Dermis microvascular lymphatic vessel endothelial cell (primary cell): ENCODE measurements at regions not wholly inside any gene's neighbourhood (a gene's known extent, or its start where the extent isn't known, plus 50 kb on each side); places are given as distances from the start of the nearest gene placed in this dataset.
"Not testable (repeated sequence)": the region's sequence is repeated elsewhere in the genome, so short reads cannot be mapped to it uniquely, and the experiment has no call there.

ENCODE experiments used
- DNase-seq, 2 donors: peaks; one replicate each; pipeline versions ENCODE4 v3.0.0 to v3.0.0-alpha.2; 2010; ENCODE audit warnings: low read depth in 2 of 2

DNA sequence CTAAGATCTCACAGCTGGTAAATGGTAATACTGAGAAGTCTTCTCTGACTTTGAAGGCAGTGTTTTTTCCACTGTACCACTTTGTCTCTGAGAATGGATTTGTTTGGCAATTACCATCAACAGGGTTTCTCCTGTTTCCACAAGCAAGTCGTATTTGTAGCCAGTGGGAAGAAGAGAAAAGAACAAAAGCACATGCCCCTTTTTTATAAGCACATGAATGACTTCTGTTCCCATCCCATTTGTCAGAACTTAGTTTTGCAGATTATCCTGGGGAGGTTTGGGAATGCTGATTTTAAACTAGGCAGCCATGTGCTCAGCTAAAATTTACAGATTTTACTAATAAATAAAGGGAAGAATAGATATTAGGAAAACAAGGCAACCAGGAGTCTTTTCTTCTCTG is 92.9 kb upstream of the ZSWIM2 start:
- DNase-seq, result no peak

DNA sequence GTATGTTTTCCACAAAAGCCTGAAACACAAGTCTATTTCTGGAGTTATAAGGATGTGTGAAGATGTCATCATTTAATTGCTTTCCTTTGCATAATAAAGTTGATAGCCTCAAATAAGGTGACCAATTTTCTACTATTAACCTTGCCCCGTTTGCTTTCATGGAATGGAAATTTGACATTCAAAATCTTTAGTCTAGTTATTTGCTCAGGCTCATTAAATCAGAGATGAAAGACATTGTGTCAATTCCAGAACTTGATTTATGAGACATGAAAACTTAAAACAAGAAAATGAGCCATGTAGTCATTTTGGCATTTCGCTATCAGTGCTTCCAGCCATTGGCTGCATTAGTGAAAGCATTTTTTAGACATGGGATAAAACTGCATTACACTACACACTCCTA is 91.5 kb upstream of the ZSWIM2 start:
- DNase-seq, result no peak

DNA sequence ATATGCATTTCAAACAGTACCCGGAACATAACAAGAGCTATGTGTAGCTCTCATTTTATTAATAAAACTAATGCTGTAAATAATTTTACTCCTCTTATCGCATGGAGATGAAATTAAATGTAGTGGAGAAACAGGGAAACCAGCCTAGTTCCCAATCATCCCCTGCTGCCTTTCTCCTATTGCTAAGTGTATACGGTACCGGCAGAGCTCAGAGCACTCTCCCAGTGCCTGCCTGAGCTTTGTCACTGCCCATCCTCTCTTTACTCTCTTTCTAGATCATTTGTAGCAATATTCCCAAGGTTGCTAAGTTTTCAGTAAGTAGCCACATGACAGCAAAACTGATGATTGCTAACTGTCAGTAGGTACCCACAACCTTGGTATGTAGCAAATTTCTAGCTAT is 85.5 kb upstream of the ZSWIM2 start:
- DNase-seq, result no peak

- no peak for DNase-seq
These were observed 78.9 kb upstream of the ZSWIM2 start for GRCh38 chr2:186927867-186928191.

DNA sequence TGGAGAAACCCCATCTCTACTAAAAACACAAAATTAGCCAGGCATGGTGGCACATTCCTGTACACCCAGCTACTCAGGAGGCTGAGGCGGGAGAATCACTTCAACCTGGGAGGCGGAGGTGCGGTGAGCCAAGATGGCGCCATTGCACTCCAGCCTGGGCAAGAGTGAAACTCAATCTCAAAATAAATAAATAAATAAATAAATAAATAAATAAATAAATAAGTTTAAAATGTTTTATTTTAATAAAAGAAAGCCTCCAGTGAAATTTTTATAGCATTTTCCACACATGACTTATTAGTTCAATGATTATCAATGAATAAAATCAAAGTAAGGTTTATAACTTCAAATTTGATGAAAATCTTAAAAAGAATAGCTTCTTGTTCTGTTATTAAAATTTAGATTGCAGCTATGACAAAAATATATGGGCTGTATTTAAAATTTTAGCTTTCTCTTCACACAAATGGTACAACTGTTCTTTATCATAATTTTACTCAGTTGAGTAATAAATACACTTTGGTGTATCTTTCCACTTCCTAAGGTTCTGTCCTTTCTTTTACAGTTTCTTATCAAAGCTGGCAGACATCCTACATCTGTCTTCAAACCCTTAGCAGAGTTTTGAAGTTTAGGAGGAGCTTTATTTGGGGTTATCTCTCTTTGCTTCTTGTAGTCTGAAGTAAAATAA is 78.4 kb upstream of the ZSWIM2 start:
- DNase-seq, result peak in 1 of 2 donors; percentile 8

DNA sequence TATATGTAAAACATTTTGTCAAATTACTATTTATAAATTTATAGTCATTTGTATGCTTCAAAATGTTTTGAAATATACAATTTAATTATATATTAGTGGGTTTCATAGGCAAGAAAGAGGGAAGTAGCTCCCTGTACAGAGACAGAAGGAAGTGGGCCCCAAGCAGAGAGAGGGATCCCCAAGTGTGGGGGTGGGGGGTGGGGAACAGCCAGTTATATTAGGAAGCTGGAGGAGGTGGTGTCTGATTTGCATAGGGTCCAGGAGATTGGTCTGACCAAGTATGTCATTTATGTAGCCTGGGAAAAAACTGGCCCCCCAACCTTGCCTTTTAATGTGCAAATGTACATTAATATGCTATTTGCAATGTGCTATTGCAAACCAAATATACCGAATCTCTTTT is 76.5 kb upstream of the ZSWIM2 start:
- DNase-seq, result no peak

- not testable (repeated sequence) for DNase-seq
These were observed 73.3 kb upstream of the ZSWIM2 start for GRCh38 chr2:186922316-186922715.

DNA sequence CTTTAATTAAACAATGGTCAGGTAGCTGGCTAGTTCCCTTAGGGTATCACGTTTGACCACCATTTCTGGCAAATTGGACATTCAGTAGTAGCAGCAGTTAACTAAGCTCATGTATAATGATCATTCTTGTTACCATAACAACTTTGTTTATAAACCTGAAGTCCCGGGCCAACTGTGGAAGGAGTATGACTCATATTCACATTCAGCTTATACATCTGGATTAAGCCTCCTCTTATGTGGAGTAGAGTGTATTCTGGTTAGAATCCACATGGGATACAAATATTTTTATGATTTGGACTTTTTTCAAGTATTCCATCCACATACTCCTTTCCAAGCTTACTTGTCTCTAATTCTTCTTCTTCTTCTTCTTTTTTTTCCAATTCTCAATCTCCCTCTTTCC is 70.3 kb upstream of the ZSWIM2 start:
- peak; percentile 16 to 83 for DNase-seq

DNA sequence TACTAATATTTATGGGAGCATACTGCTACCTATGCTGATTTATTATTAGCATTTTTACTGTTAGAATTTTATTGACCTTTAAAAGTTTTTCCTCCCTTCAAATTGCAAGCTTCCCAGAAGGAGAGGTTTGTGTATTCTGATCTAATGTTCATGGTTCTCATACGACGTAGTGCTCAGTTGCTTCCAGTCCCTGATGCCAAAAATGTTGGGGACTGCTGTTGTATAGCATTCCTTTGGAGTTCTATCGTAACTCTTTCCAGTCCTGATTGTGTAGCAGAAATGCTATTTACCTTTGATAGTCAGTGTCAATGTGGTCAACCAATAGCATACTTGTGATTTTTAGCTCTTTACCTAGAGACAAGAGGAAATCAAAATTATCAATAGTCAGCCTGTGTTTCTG is 69.5 kb upstream of the ZSWIM2 start:
- no peak for DNase-seq

DNA sequence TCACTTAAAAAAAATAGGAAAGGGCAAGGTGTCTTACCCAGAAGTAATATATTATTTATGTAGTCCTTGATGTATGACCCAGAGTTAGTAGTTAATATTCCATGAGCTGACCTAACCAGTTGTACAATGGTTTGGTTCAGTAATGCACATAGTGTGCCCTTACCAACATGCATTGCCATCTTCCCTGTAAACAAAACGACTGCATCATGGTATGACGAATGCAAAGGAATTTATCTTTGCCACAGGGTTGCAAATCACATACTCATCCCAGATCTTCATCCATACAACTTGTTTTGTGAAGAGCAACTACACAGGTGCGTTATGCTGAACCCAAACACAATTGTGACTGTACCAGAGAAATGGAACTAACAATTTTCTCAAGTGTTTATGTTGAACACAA is 68.9 kb upstream of the ZSWIM2 start:
- no peak for DNase-seq

GRCh38 chr2:186913870-186914269 is 64.9 kb upstream of the ZSWIM2 start:
- DNase-seq, result no peak

DNA sequence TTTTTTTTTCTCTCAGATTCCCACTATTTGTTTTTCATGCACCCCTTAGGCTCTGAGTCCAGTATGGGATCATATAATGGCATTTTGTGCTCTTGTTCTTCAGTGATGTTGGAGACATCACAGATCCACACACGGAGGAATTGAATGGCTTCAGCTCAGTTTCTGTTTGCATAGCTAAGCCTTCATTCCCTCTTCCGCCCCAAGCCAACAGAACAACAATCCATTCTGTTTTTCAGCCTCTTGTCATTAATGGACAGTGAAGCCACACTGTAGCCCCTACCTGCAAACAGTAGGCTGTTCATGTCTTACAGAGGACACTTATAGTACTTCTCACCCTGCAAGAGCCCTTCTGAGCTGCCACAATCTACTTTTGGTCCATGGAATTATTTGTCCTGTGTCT is 64.0 kb upstream of the ZSWIM2 start:
- no peak for DNase-seq

- DNase-seq, result no peak
These were observed 62.6 kb upstream of the ZSWIM2 start for GRCh38 chr2:186911551-186912085.

GRCh38 chr2:186910996-186911395 is 62.0 kb upstream of the ZSWIM2 start:
- no peak for DNase-seq

DNA sequence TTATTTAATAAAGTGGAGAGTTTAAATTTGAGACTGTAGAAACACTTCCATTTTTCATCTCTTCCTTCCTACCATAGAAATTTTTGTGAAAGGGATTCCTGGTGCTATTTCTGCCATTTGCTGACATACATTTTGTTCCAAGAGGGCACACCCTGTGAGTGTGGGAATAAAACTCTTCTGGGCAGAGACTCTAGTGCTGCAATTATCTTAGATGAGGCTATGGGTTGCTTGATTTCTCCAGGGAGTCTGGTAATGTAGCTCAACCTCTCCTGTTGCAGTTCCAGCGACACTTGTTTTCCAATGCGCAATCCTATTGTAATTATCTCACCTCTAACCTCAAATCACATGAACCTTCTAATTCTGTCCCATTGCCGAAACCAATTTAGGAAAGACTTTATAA is 60.1 kb upstream of the ZSWIM2 start:
- DNase-seq, result no peak

- DNase-seq, result no peak
These were observed 58.9 kb upstream of the ZSWIM2 start for GRCh38 chr2:186907897-186908296.

DNA sequence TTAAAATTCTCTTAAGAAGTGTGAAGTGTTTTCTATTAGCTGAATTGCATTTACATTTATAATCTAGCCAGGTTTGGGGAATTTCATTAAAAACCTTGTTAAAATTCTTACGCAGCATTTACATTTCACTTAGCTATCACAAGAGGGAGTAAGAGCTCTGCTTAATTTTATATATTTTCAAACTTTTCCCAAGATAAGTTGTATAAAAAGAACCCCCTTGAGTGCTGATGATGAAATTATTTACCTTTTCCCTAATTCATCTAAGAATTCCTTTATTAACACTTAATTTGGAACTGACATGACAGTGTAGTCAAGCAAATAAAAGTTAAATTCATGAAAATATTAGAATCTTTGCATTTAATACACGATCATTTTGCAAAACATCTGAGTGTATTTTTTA is 54.2 kb upstream of the ZSWIM2 start:
- peak in 1 of 2 donors; percentile 37 for DNase-seq
